ENCODE measurements at regions not wholly inside any gene's neighbourhood (a gene's known extent, or its start where the extent isn't known, plus 50 kb on each side); places are given as distances from the start of the nearest gene placed in this dataset.
"Not testable (repeated sequence)": the region's sequence is repeated elsewhere in the genome, so short reads cannot be mapped to it uniquely, and the experiment has no call there.

DNA sequence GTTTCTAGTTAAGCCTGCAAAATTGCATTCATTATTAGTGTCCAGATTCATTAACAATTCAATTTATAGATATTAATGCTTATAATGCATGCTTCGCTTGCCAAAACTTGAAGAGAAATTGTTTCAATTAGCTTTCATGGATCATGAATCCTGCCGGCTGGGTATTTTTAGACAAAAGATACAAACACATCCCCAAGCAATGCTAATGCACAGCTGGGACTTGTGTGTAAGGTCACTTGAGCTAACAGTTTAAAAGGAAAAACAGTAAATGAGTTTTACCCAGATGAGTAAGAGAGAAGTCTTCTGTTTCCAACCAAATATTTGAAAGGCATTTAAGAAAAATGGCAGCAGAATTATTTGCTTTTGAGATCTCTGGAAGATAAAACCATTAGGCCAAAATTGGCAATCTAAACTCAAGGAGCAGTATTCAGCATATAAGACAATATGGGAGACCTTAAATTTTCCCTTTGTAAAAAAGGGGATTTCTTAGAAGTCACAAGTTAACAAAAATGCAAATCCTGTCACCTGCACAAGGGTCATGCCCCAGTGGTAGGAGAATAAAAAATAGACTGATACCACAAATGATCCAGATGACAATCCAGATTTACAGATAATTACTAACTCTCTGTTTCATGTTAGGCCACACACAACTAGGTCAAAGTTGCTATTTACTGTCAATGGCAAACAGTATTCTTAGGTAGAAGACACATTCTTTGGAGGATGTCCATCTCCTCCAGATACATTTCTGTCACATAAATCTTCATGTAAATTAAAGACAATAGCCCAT, 418.4 kb upstream of the PMFBP1 start:
- no peak for DNase-seq

- no peak for DNase-seq
Observed at GRCh38 chr16:72588551-72588950, 416.6 kb upstream of the PMFBP1 start.

DNA sequence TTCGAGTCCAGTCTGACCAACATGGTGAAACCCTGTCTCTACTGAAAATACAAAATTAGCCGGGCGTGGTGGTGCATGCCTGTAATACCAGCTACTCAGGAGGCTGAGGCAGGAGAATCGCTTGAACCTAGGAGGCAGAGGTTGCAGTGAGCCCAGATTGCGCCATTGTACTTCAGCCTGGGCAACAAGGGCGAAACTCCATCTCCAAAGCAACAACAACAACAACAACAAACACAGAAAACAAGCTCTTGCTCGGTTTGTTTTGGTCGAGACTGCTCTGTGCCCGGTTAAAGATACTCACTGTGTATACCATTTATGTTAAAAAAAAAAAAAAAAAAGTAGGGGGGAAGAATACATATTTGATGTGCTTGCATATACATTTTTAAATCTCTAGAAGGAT, 406.1 kb upstream of the PMFBP1 start:
- not testable (repeated sequence) for DNase-seq

DNA sequence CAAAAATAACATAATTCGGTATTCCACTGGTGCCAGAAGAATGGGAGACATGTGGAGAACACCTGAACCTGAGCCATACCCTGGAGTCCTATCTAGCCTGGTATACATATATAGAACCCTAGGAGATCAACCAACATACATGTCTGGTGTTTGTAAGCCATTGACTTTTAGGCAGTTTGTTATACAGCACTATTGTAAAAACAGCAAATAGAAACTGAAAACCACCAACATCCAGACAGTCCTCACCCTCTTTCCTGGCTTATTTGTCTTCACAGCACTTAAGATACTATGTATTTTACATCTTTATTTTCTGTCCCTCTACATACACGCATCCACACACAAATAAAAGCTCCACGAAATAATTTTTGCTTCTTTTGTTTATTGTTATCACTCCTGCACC, 404.2 kb upstream of the PMFBP1 start:
- no peak for DNase-seq

- no peak for DNase-seq
Observed at GRCh38 chr16:72569677-72570076, 397.7 kb upstream of the PMFBP1 start.

GRCh38 chr16:72568502-72568901, 396.5 kb upstream of the PMFBP1 start:
- DNase-seq, result no peak

DNA sequence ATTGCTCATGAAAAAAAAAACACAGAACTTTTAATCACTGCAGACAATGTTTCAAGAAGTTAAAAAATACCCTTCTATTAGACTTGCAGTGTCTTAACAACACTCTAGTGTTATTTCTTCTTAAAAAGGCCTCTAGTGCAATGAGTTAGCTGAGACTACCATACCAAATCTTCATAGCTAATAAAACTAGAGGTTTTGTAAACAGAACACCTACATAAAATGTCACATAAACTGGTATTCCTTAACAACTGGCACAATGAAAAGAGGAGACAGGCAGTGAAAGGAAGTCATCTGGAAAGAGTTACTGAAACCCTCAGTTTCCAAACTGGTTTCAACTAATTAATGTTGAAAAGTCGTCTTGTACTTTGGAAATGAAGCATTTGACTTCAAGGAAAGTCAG, 394.2 kb upstream of the PMFBP1 start:
- no peak for DNase-seq

GRCh38 chr16:72565106-72565505, 393.2 kb upstream of the PMFBP1 start:
- no peak for DNase-seq

GRCh38 chr16:72560617-72561016, 388.7 kb upstream of the PMFBP1 start:
- DNase-seq, result no peak

DNA sequence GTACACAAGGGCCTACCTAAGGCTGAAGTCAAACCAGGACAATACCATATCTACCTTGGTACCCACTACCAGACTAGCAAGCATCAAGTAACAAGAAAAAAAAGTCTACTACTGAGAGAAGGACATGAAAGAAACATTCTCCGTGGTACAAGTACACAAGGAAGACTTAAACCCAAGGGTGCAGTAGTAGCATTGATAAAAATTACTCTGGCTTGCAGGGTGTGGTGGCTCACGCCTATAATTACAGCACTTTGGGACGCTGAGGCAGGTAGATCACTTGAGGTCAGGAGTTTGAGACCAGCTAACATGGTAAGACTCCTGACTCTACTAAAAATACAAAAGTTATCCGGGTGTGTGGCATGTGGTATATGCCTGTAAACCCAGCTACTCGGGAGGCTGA, 386.5 kb upstream of the PMFBP1 start:
- DNase-seq, result no peak

GRCh38 chr16:72554935-72555334, 383.0 kb upstream of the PMFBP1 start:
- no peak for DNase-seq

DNA sequence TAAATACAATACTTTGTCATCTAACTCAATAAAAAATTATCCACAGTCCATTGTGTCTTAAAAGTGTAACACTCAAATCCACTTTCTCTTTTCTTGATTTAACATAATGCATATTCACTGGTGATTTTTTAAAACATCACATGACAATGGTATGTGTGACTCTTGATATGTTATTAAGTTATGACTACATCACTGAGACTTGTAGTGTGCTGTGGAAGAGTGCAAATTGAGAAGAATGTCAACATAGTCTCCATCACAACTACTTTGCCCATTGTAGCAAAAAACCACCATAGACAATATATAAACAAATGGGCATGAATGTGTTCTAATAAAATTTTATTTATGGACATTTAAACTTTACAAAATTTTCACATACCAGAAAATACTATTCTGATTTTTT, 380.7 kb upstream of the PMFBP1 start:
- no peak for DNase-seq

DNA sequence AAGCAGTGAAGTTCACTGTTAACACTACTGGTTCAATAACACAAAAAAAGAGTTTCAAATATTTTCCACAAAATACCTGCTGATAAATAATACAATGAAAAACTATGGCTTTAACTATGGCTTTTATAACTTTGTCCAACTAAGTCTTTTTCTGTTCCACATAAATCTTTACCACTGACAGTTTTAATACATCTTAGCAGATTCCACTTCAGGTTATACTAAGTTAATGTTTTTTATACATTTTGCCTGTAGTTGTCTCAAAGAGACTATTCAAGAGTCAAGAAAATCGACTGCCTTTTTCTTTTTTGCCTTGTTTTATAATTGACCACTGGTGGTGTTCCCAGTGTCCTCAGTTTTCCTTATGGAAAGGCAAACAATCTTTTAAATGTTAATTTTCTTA, 379.7 kb upstream of the PMFBP1 start:
- no peak for DNase-seq

GRCh38 chr16:72549878-72550277, 377.9 kb upstream of the PMFBP1 start:
- no peak for DNase-seq

DNA sequence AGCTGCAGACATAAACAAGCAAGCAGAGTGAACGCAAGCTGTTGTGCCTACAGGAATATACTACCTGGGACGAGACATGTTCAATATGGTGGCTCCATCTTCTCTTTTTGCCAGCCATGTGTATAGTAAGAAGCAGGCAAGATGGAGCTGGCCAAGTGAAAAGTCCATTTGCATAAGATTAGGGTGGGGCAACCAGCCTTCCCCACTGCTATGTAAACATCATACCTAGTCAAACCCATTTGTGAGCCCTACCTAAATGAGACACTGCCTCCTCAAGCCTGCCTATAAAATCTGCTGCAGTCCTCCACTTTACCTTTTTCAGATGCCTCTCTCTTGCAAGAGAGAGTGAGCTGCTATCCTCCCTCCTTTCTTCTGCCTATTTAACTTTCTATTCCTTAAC, 370.1 kb upstream of the PMFBP1 start:
- DNase-seq, result no peak

- DNase-seq, result no peak
Observed at GRCh38 chr16:72537664-72538063, 365.7 kb upstream of the PMFBP1 start.

- no peak for DNase-seq
Observed at GRCh38 chr16:72536723-72537435, 364.9 kb upstream of the PMFBP1 start.

DNA sequence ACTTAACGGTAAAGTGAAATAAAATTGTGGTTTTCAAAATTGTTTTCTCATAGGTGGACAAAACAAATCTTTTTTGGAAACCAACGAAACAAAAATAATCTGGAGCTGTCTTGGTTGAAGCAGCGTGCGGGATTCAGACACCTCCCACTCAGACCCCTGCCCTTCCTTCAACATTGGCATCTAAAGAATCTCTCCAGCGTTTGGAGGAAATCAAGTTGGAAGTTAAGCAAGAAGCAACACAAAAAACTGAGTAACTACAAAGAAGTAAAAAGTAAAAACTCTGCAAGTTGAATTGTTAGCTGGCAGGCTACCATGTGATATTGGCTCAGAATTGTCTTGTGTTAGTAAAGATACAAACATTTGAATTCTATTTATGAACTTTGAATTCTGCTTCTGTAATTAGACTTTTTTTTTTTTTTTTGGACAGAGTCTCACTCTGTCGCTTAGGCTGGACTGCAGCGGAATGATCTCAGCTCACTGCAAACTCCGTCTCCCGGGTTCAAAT, 361.0 kb upstream of the PMFBP1 start:
- DNase-seq, result no peak

DNA sequence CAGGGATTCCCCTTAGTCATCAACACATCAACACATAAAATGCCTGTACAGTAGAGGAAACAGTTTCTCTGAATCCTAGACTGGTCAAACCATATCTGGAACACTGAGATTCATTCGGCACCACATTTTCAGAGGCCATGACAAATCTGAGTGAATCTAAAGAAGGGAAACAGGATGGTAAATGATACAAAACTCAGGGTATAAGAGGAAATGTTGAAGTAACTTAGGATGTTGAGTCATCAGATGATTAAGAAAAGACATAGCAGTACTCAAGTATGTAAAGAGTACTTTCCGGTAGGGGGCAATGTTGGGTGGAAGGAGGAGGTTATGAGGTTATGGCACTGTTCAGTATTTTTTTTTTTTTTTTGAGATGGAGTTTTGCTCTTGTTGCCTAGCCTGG, 358.5 kb upstream of the PMFBP1 start:
- no peak for DNase-seq

GRCh38 chr16:72523087-72523486, 351.1 kb upstream of the PMFBP1 start:
- no peak for DNase-seq

DNA sequence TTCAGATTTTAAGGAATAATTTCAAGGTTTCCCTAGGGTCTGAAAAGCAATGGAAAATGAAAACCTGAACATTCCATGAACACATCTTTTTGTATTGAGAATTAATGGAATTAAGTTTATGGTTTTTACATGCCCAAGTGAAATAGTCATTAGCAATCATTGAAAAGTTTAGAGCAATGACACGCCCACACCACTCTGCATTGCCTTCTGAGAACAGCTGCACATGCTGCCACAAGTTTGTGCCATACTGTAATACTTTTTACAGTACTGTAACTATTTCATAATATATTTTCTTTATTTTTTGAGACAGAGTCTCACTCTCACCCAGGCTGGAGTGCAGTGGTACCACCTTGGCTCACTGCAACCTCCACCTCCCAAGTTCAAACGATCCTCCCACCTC, 345.2 kb upstream of the PMFBP1 start:
- DNase-seq, result no peak

DNA sequence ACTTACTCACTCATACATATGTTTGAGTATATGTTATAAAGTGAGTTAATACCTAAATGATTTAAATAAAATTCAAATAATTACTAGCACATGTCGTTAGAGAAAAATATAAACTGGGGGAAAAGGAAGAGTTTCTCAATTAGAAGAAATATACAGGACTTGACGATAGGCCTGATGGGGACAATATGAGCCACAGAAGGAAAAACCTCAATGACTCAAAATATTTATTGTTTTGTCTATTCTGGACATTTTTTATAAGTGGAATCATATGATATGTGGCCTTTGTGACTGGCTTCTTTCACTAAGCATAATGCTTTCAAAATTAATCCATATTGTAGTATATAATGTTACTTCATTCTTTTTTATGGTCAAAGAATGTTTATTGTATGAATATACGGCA, 339.2 kb upstream of the PMFBP1 start:
- DNase-seq, result no peak

DNA sequence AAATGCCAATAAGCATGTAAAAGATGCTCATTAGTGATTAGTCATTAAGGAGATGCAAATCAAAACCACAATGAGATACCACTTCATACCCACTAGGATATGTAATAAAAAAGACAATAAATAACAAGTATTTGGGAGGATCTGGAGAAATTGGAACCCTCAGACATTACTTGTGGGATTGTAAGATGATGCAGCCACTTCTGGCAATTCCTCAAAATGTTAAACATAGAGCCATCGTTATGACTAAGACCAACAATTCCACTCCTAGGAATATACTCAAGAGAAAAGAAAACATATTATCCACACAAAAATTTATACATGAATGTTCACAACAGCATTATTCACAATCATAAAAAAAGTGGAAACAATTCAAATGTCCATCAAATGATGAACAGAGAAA, 336.2 kb upstream of the PMFBP1 start:
- DNase-seq, result no peak

DNA sequence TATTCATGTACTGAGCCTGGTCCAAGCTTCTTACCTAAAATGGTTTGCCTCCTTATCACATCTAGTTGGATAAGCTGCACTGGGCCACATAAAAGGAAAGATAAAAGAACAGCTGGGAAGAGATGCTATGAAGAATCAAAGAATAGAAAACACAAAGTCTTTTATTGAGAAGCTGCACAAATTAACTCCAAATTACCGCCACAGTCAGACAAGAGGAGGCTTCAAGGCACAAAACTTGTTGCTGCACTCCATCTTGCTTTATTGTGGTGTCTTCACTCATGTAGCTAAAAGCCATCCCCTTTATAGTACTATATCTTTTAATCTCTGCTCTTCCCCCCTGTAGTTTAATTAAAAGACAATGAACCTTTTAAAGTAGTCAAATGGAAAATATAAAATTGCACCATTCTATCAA, 330.6 kb upstream of the PMFBP1 start:
- DNase-seq, result no peak

All from CD4-positive, alpha-beta T cell treated with Interleukin-4 for 1 hour (primary cell).